Transverse colon (tissue), 4 donors: ENCODE measurements at regions not wholly inside any gene's neighbourhood (a gene's known extent, or its start where the extent isn't known, plus 50 kb on each side); places are given as distances from the start of the nearest gene placed in this dataset.
"Not testable (repeated sequence)": the region's sequence is repeated elsewhere in the genome, so short reads cannot be mapped to it uniquely, and the experiment has no call there.

ENCODE experiments used
- DNase-seq: peaks from one replicate; pipeline ENCODE4 v3.0.0-alpha.2; 2019
- H3K27ac ChIP-seq, 4 donors: fragments of 200-600 bp; sonication (generic); 2 replicates each; pipeline ENCODE4 v1.5.1; 2016 to 2018; ENCODE audit warnings: inconsistent platforms in 4 of 4
- H3K27me3 ChIP-seq: fragments of 200-600 bp; sonication (generic); 2 replicates; pipeline ENCODE4 v1.5.1; 2017; ENCODE audit warnings: inconsistent platforms
- H3K36me3 ChIP-seq, 4 donors: fragments of 200-600 bp; sonication (generic); 2 replicates each; pipeline ENCODE4 v1.5.1; 2017 to 2019; ENCODE audit warnings: inconsistent platforms in 4 of 4
- H3K4me1 ChIP-seq, 4 donors: fragments of 200-600 bp; sonication (generic); 2 replicates each; pipeline ENCODE4 v1.5.1; 2017 to 2020; ENCODE audit warnings: inconsistent platforms in 4 of 4
- H3K4me3 ChIP-seq, 4 donors: fragments of 200-600 bp; sonication (generic); 1 replicate in 1 of 4; 2 replicates in 3 of 4; pipeline versions ENCODE4 v1.5.1 to v1.6.1; 2017 to 2019; ENCODE audit warnings: inconsistent platforms in 4 of 4
- H3K9me3 ChIP-seq, 2 donors: fragments of 200-600 bp; sonication (generic); 2 replicates each; pipeline ENCODE4 v1.5.1; 2017 to 2019; ENCODE audit warnings: inconsistent platforms in 2 of 2
- CTCF ChIP-seq, 5 experiments: fragments of 200-600 bp in 3 of 5; fragments of 450-650 bp in 2 of 5; sonication (generic) in 3 of 5; IDR thresholded peaks; 1 replicate in 2 of 5; 2 replicates in 3 of 5; pipeline ENCODE4 v1.5.1; 2016 to 2017; ENCODE audit warnings: antibody characterized with exemption in 5 of 5, inconsistent platforms in 3 of 5, mild to moderate bottlenecking in 2 of 5, moderate library complexity in 1 of 5
- EP300 ChIP-seq: sonication (generic); formaldehyde crosslinking; IDR thresholded peaks from one replicate; pipeline ENCODE4 v1.6.1; 2017; ENCODE audit warnings: antibody characterized with exemption, low read depth
- POLR2A ChIP-seq: fragments of 450-650 bp; IDR thresholded peaks from one replicate; pipeline ENCODE4 v1.6.1; 2016; ENCODE audit warnings: antibody characterized with exemption, mild to moderate bottlenecking, moderate library complexity
- POLR2AphosphoS5 ChIP-seq, 3 donors: sonication (generic); formaldehyde crosslinking; IDR thresholded peaks; one replicate each; pipeline ENCODE4 v1.6.1; 2016; ENCODE audit warnings: antibody characterized with exemption in 3 of 3
- WGBS, 2 donors: methylation state at CpG; one replicate each; pipeline ENCODE4 v1.1.5; 2018; ENCODE audit warnings: low coverage in 1 of 2; 5-methylcytosine and 5-hydroxymethylcytosine counted together
- in situ Hi-C, 4 donors: fragments of 200-750 bp; cut with MboI; loops; one replicate each; pipeline versions ENCODE4 v1.15.0 to v1.15.1; 2017; ENCODE audit warnings: low sequenced_read_pairs in 3 of 4, low pct_ligation_motif_present in 1 of 4, low pct_unique_long_range_greater_than_20kb in 1 of 4
- intact Hi-C: fragments of 100-400 bp; cut with DNase I; formaldehyde crosslinking; loops from one replicate; pipeline ENCODE4 v1.15.1; 2023; ENCODE audit warnings: low total_unique reads

DNA sequence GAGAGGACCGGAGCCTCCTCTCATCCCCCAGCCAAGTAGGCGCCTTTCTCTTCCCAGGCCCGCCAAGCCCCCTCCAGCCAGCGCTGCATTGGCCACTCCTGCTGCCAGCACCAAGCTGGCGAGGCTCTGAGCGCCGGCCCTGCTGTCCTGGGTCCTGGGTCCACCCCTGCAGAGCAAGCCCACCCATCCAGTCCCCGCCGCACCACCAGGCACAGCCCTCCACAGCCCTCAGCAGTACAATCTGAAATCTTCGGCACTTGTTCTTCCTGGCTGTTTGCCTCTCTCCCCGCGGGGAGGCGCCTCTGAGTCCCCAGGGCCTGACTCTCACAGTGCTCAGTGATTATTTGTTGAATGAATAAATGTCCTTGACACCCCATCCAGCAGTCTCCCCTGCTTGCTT, 236.4 kb upstream of the SGCG start:
- TF ChIP-seq EP300 (no peak), POLR2AphosphoS5 (IDR thresholded peaks at IDR 0.05) (no peak), POLR2A (no peak), CTCF (IDR thresholded peaks at IDR 0.05) (no peak)

GRCh38 chr13:22945321-22946226, 235.2 kb upstream of the SGCG start:
- H3K27ac ChIP-seq = no peak overlapping the region

More for the DNA sequence above, 236.4 kb upstream of the SGCG start:
- intact Hi-C loops (no loop called here), in situ Hi-C loops (loop anchor here in 3 of 4 donors (5.0 to 25.0 kb wide), 2 partner anchors 1418 to 1423 kb away; no protein-coding TSS in a partner anchor)
- Histone ChIP-seq H3K27me3 (no peaks in the 10 kb centered on the region), H3K36me3 (no peaks in the 10 kb centered on the region), H3K27ac (no peak overlapping the region), H3K4me1 (no peaks in the 10 kb centered on the region), H3K4me3 (no peak overlapping the region), H3K9me3 (no peaks in the 10 kb centered on the region)
- no peak for DNase-seq
- 89 to 96% methylated on average over 4 to 13 of the region's 13 CpGs for WGBS, 2 donors

GRCh38 chr13:22948421-22948820, 232.4 kb upstream of the SGCG start:
- no peak for DNase-seq
- Histone ChIP-seq H3K36me3 (no peaks in the 10 kb centered on the region), H3K9me3 (no peaks in the 10 kb centered on the region), H3K4me3 (no peak overlapping the region), H3K27ac (no peak overlapping the region), H3K4me1 (no peaks in the 10 kb centered on the region), H3K27me3 (no peaks in the 10 kb centered on the region)
- 70 to 90% methylated on average over 2 to 13 of the region's 13 CpGs for WGBS, 2 donors
- in situ Hi-C loops (loop anchor here in 2 of 4 donors (25.0 kb wide), 1 partner anchor 1414 kb away; no protein-coding TSS in a partner anchor), intact Hi-C loops (no loop called here)
- TF ChIP-seq POLR2A (no peak), POLR2AphosphoS5 (IDR thresholded peaks at IDR 0.05) (no peak), EP300 (no peak), CTCF (IDR thresholded peaks at IDR 0.05) (no peak)

More at GRCh38 chr13:22945321-22946226, 235.2 kb upstream of the SGCG start:
- no peak for DNase-seq
- no peaks in the 10 kb centered on the region for H3K4me1 ChIP-seq
- intact Hi-C loops = no loop called here
- no peak overlapping the region for H3K4me3 ChIP-seq
- 29 to 36% methylated on average over 7 to 9 of the region's 9 CpGs for WGBS, 2 donors
- no peaks in the 10 kb centered on the region for H3K36me3 ChIP-seq
- H3K9me3 ChIP-seq = no peaks in the 10 kb centered on the region
- no peaks in the 10 kb centered on the region for H3K27me3 ChIP-seq
- TF ChIP-seq EP300 = no peak
- no peak for TF ChIP-seq POLR2A
- no peak for TF ChIP-seq POLR2AphosphoS5 (IDR thresholded peaks at IDR 0.05)
- no peak for TF ChIP-seq CTCF (IDR thresholded peaks at IDR 0.05)
- in situ Hi-C loops = loop anchor here in 2 of 4 donors (25.0 kb wide), 1 partner anchor 1417 kb away; no protein-coding TSS in a partner anchor

GRCh38 chr13:22952018-22952417, 228.8 kb upstream of the SGCG start:
- intact Hi-C loops, H3K9me3 ChIP-seq, H3K4me1 ChIP-seq, H3K27ac ChIP-seq, in situ Hi-C loops, H3K27me3 ChIP-seq, H3K36me3 ChIP-seq, DNase-seq, H3K4me3 ChIP-seq: not testable (repeated sequence)

DNA sequence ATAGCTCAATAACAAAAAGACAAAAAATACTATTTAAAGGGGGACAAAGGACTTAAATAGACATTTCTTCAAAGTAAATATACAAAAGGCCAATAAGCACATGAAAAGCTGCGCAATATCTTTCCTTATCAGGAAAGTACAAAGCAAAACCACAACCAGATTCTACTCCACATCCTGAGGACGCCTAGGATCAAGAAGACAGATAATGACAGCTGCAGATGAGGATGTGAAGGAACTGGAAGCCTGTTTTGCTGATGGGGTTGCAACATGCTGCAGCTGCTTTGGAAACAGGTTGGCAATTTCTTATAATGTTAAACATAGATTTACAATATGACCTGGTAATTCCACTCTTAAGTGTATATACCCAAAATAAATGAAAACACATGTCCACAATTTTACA, 225.6 kb upstream of the SGCG start:
- WGBS, 2 donors = 71 to 74% methylated on average over 2 of the region's 2 CpGs
- H3K36me3 ChIP-seq, H3K4me1 ChIP-seq, H3K27ac ChIP-seq, H3K4me3 ChIP-seq, H3K9me3 ChIP-seq, intact Hi-C loops, H3K27me3 ChIP-seq, DNase-seq, in situ Hi-C loops: not testable (repeated sequence)

- H3K27me3 ChIP-seq, intact Hi-C loops, DNase-seq, H3K27ac ChIP-seq, H3K36me3 ChIP-seq, H3K4me1 ChIP-seq, H3K9me3 ChIP-seq, H3K4me3 ChIP-seq, in situ Hi-C loops: not testable (repeated sequence)
- 70 to 83% methylated on average over 2 to 9 of the region's 9 CpGs for WGBS, 2 donors
These were observed 224.2 kb upstream of the SGCG start for GRCh38 chr13:22956456-22957115.

DNA sequence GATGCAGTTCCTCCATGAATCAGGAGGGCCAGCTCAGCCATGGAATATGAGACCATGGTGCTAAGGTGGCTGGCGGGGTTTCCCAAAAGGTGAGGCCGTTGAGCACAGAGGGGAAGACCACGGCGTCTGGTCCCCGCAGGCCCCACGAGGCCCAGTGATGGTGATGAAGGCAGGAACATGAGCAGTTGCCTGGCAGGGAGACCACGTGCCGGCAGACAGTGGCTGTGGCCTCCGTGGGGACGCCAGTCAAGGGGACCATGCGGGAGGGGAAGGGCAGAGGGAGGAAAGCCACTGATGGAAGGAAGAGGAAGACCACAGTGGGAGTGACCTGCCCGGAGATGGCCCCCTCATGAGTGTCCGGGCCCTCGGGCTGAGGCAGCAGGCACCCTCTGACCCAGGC, 220.9 kb upstream of the SGCG start:
- intact Hi-C loops (loop anchor here (5.0 kb wide), 1 partner anchor 1427 kb away; no protein-coding TSS in a partner anchor), in situ Hi-C loops (loop anchor here in 1 of 4 donors (5.0 kb wide), 1 partner anchor 1427 kb away; no protein-coding TSS in a partner anchor)
- H3K4me3 ChIP-seq, H3K27me3 ChIP-seq, H3K4me1 ChIP-seq, DNase-seq, H3K27ac ChIP-seq, H3K9me3 ChIP-seq, H3K36me3 ChIP-seq: not testable (repeated sequence)
- WGBS, 2 donors = 93% methylated on average over 14 of the region's 14 CpGs; no CpG with 5 or more reads in 1 of the 2 donors
